HG02678 (cell line): ENCODE measurements at regions not wholly inside any gene's neighbourhood (a gene's known extent, or its start where the extent isn't known, plus 50 kb on each side); places are given as distances from the start of the nearest gene placed in this dataset.
"Not testable (repeated sequence)": the region's sequence is repeated elsewhere in the genome, so short reads cannot be mapped to it uniquely, and the experiment has no call there.

Source experiments
- ATAC-seq: cut with Tn5 transposase; IDR thresholded peaks from one replicate; pipeline ENCODE4 v1.9.1; 2021; ENCODE audit warnings: mild to moderate bottlenecking, moderate library complexity; ENCODE audit not compliant: unreplicated experiment

GRCh38 chr7:84880326-84880997, 306.4 kb downstream of the SEMA3D start:
- ATAC-seq = not testable (repeated sequence)

GRCh38 chr7:84879570-84880325, 307.1 kb downstream of the SEMA3D start:
- ATAC-seq = no peak

GRCh38 chr7:84877943-84878570, 308.8 kb downstream of the SEMA3D start:
- ATAC-seq = no peak

DNA sequence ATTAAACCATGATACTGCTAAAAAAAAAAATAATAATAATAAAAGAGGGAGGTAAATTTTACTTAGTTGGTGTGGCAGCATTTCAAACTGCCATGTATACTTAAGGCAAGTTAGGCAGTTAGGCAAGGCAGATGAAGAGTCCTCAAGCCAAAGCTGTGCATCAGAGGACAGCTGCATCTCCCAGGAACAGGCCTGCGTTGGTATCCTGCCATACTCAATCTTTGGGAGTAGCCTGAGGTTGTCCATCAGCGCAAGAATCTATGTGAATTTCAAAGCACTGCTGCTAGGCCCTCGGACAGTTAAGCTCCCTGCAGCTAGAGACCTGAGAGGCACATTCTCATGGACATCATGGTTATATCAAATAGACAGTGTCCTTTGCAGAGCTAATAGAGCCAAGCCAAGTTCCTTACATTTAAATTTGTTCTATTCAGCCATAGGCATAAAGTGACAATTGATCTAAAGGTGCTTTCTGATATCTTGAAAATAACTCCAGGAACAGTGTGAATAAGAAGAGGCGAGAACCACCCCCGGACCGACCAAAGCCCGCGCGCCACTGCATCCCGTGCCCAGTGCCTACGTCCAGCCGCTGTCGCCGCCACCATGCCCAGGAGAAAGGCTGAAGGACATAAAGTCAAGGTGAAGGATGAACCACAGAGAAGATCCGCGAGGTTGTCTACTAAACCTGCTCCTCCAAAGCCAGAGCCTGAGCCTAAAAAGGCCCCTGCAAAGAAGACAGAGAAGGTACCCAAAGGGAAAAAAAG, 310.6 kb downstream of the SEMA3D start:
- no peak for ATAC-seq

GRCh38 chr7:84865560-84865959, 321.3 kb downstream of the SEMA3D start:
- ATAC-seq = no peak

DNA sequence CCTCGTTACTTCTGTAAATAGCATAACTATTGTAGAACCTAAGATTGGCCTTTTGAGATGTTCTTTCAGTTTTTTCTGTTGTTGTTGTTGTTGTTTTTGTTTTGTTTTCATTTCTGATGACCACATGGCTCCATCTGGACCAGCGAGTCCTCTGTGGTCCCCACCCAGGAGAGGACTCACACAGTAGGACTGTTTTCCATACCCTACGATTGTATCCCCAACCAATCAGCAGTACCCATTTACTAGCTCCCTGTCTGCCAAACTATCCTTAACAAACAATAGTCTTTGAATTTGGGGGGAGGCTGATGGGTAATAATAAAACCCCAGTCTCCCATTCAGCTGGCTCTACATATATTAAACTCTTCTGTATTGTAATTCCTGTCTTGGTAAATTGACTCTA, 329.5 kb downstream of the SEMA3D start:
- no peak for ATAC-seq

DNA sequence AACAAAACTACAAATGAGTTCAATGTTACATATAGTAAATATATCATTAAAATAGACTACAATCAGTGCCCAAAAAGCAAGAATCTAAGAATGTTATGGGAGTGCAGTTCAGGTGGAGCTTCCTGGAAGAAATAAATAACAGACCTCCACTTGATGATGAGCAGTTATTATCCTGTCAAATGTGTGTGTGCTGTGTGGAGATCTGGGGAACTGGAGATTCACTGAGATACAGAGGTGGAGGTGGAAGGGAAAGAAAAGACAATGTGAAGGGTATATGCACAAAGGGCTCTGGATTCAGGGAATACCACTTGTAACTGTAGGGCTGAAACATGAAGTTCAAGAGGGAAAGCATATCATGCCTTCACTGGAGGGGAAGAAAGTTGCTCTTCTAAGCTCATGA, 331.1 kb downstream of the SEMA3D start:
- ATAC-seq = no peak

DNA sequence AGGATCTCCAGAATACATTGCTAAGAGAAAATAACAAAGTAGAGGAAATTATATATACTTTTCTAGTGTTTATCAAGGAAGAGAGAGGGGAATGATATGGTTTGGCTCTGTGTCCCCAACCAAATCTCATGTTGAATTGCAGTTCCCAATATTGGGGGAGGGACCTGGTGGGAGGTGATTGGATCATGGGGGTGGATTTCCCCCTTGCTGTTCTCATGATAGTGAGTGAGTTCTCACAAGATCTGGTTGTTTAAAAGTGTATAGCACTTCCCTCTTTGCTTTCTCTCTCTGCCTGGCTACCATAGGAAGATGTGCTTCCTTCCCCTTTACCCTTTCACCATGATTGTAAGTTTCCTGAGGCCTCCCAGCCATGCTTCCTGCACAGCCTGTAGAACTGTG, 337.9 kb downstream of the SEMA3D start:
- not testable (repeated sequence) for ATAC-seq

GRCh38 chr7:84848219-84848973, 338.5 kb downstream of the SEMA3D start:
- no peak for ATAC-seq

DNA sequence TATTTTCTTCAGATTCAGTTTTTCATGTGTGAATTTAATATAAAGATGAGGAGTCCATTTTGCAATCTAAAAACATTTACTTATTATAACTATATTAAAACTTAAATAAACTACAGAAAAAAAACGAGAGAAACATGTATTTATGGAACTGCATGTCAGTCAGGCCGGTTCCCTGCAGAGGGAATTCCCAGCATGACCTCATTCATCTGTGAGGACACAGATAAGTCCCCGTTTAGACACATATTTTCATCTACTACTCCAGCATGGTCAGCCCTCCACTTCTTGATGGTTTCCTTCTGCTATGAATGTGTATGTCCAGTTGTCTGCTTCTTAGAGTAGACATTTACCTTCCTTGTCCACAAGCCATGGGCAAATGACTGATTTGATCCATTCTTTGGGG, 339.1 kb downstream of the SEMA3D start:
- ATAC-seq = no peak

- ATAC-seq = no peak
Observed at GRCh38 chr7:84847038-84847437, 339.8 kb downstream of the SEMA3D start.

DNA sequence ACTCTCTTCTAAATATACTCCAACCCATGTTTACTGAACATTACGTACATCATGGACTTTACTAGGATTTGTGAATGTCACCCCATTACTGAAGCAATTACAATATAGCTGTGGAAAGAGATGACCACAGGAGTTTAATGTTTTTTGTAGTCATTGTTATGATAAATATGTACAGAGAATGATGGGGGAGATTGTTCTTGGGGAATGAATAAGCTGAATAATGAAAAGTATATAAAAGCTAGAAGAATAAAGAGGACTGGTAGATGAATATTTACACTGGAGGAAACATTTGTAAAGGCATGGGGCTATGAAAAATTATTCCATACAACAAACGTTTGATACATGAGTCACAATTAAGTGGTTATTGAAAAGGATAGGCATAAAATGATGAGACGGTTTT, 340.9 kb downstream of the SEMA3D start:
- no peak for ATAC-seq

GRCh38 chr7:84844771-84845170, 342.1 kb downstream of the SEMA3D start:
- no peak for ATAC-seq

- ATAC-seq = no peak
Observed at GRCh38 chr7:84841809-84842208, 345.0 kb downstream of the SEMA3D start.

- no peak for ATAC-seq
Observed at GRCh38 chr7:84838857-84839256, 348.0 kb downstream of the SEMA3D start.

- ATAC-seq = no peak
Observed at GRCh38 chr7:84837405-84837804, 349.5 kb downstream of the SEMA3D start.

DNA sequence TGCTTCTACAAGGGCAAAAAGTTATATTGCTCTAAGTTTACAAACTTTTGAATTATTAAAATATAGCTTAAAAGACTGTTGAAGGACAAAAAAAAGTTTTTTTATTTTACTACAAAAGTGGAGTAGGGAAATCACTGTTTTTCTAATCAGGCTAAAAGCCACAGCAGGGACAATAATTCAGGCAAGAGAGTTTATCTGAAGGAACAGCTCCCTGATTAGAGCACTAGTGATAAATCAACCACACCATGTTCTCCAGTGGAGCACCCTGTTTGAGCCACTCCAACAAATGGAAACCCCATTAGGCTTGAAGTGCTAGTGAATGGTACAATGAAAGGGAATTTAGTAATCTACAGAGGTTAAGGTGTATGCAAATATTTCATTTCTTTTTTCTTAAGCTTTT, 357.1 kb downstream of the SEMA3D start:
- ATAC-seq = no peak

GRCh38 chr7:84824057-84824651, 362.7 kb downstream of the SEMA3D start:
- ATAC-seq = no peak

DNA sequence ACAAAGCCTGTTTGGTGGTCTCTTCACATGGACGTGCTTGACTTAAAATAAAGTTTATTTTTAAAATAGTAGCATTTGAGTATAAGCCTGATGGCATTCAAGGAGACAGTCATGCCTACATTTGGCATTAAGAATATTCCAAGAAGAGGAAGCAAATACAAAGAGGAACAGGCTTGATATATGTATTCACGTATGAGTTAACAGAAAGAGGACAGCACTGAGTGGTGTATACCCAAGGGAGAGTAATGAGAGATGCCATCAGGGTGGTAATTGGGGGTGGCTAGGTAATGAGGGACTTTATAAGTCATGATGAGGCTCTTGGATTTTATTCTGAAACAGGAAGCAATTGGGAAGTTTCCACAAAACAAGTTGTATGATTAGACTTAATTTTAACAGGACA, 363.3 kb downstream of the SEMA3D start:
- no peak for ATAC-seq

GRCh38 chr7:84822941-84823510, 363.8 kb downstream of the SEMA3D start:
- ATAC-seq = no peak
